Endometrium (tissue), 2 donors: ENCODE measurements at regions not wholly inside any gene's neighbourhood (a gene's known extent, or its start where the extent isn't known, plus 50 kb on each side); places are given as distances from the start of the nearest gene placed in this dataset.
"Not testable (repeated sequence)": the region's sequence is repeated elsewhere in the genome, so short reads cannot be mapped to it uniquely, and the experiment has no call there.

Source experiments
- FAIRE-seq: peaks from 2 replicates; lab custom pipeline; 2012; peaks lifted over from hg19 to GRCh38; lab: Jason Lieb, UNC
- donor health status: control.
- donor health status: control.

- no peak for FAIRE-seq
Observed at GRCh38 chr4:114034189-114034588, 54.7 kb upstream of the ARSJ start.

GRCh38 chr4:114036426-114036825 lies 57.0 kb upstream of the ARSJ start:
- no peak for FAIRE-seq

- FAIRE-seq: no peak
Observed at GRCh38 chr4:114036864-114037263, 57.4 kb upstream of the ARSJ start.

- no peak for FAIRE-seq
Observed at GRCh38 chr4:114037988-114038387, 58.5 kb upstream of the ARSJ start.

GRCh38 chr4:114038762-114039387 lies 59.4 kb upstream of the ARSJ start:
- peak; percentile 15 for FAIRE-seq

GRCh38 chr4:114040319-114041116 lies 61.1 kb upstream of the ARSJ start:
- FAIRE-seq: no peak

- no peak for FAIRE-seq
Observed at GRCh38 chr4:114041117-114041475, 61.6 kb upstream of the ARSJ start.

GRCh38 chr4:114043116-114043515 lies 63.7 kb upstream of the ARSJ start:
- FAIRE-seq: no peak

- FAIRE-seq: not testable (repeated sequence)
Observed at GRCh38 chr4:114044351-114044750, 64.9 kb upstream of the ARSJ start.

- FAIRE-seq: no peak
Observed at GRCh38 chr4:114046331-114046730, 66.9 kb upstream of the ARSJ start.

- FAIRE-seq: not testable (repeated sequence)
Observed at GRCh38 chr4:114048154-114048553, 68.7 kb upstream of the ARSJ start.

- FAIRE-seq: no peak
Observed at GRCh38 chr4:114052227-114052626, 72.8 kb upstream of the ARSJ start.

GRCh38 chr4:114056599-114056998 lies 77.2 kb upstream of the ARSJ start:
- FAIRE-seq: no peak

GRCh38 chr4:114057746-114058145 lies 78.3 kb upstream of the ARSJ start:
- FAIRE-seq: no peak

GRCh38 chr4:114062499-114062898 lies 83.1 kb upstream of the ARSJ start:
- peak; percentile 39 for FAIRE-seq

GRCh38 chr4:114072781-114073180 lies 93.3 kb upstream of the ARSJ start:
- FAIRE-seq: no peak

GRCh38 chr4:114076899-114077570 lies 97.6 kb upstream of the ARSJ start:
- FAIRE-seq: no peak

- no peak for FAIRE-seq
Observed at GRCh38 chr4:114077610-114078009, 98.2 kb upstream of the ARSJ start.

GRCh38 chr4:114078636-114079035 lies 99.2 kb upstream of the ARSJ start:
- FAIRE-seq: no peak

- FAIRE-seq: no peak
Observed at GRCh38 chr4:114081783-114082182, 102.3 kb upstream of the ARSJ start.

- FAIRE-seq: no peak
Observed at GRCh38 chr4:114082348-114082747, 102.9 kb upstream of the ARSJ start.

- no peak for FAIRE-seq
Observed at GRCh38 chr4:114085611-114086345, 106.3 kb upstream of the ARSJ start.
